Upper lobe of right lung (tissue), 1 donor: ENCODE measurements at regions not wholly inside any gene's neighbourhood (a gene's known extent, or its start where the extent isn't known, plus 50 kb on each side); places are given as distances from the start of the nearest gene placed in this dataset.

Experiments used
- ATAC-seq: fragments of 200-7000 bp; cut with Tn5 transposase; one replicate; pipeline ENCODE4 v1.9.1; 2020; ENCODE audit warnings: mild to moderate bottlenecking, moderate library complexity
- DNase-seq: peaks from one replicate; pipeline ENCODE4 v3.0.0-alpha.2; 2020
- H3K27ac ChIP-seq: fragments of 200-600 bp; one replicate; pipeline ENCODE4 v1.8.0; 2022
- H3K27me3 ChIP-seq: fragments of 200-600 bp; one replicate; pipeline ENCODE4 v1.8.0; 2022; ENCODE audit warnings: mild to moderate bottlenecking
- H3K36me3 ChIP-seq: fragments of 200-600 bp; one replicate; pipeline ENCODE4 v1.8.0; 2022
- H3K4me1 ChIP-seq: fragments of 200-600 bp; one replicate; pipeline ENCODE4 v1.8.0; 2022
- H3K4me3 ChIP-seq: fragments of 200-600 bp; one replicate; pipeline ENCODE4 v1.8.0; 2022; ENCODE audit warnings: mild to moderate bottlenecking
- H3K9me3 ChIP-seq: fragments of 200-600 bp; one replicate; pipeline ENCODE4 v1.8.0; 2022
- CTCF ChIP-seq: fragments of 200-600 bp; IDR thresholded peaks from one replicate; pipeline ENCODE4 v1.8.0; 2022; ENCODE audit warnings: antibody characterized with exemption
- intact Hi-C: fragments of 100-400 bp; cut with DNase I; formaldehyde crosslinking; loops from one replicate; pipeline ENCODE4 v1.11.0; 2022
- donor health status: DM: no; HTN: yes; CAD: no; lungs with severe emphysema.

GRCh38 chr13:84774111-84774510, 891.8 kb upstream of the SLITRK1 start:
- Histone ChIP-seq H3K27ac (no peak overlapping the region), H3K4me1 (no peaks in the 10 kb centered on the region), H3K36me3 (no peaks in the 10 kb centered on the region), H3K4me3 (no peak overlapping the region), H3K27me3 (no peaks in the 10 kb centered on the region), H3K9me3 (no peaks in the 10 kb centered on the region)
- no peak for DNase-seq
- TF ChIP-seq CTCF = no peak
- no peak for ATAC-seq
- intact Hi-C loops = no loop called here

DNA sequence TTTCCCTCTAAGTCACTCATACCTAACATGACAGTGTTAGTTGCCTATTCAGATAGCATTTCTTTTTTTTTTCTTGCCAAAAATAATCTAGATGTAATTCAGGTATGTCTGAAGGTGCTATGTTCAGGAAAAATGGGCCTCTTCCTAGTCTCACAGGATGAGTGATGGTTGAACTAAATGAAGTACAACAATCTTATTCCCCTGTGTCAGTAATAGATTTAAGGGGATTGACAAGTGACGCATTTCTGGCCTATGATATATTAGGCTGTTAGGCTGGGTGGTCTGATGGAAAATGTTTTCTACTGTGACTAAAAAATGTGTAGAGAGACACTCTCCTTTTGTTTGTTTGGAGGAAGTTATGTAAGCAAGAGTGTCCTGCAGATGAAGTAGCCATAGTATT, 878.7 kb upstream of the SLITRK1 start:
- Histone ChIP-seq H3K9me3 (no peaks in the 10 kb centered on the region), H3K27ac (no peak overlapping the region), H3K4me1 (no peaks in the 10 kb centered on the region), H3K36me3 (no peaks in the 10 kb centered on the region), H3K27me3 (no peaks in the 10 kb centered on the region), H3K4me3 (no peak overlapping the region)
- no peak for DNase-seq
- intact Hi-C loops = no loop called here
- no peak for ATAC-seq
- no peak for TF ChIP-seq CTCF

DNA sequence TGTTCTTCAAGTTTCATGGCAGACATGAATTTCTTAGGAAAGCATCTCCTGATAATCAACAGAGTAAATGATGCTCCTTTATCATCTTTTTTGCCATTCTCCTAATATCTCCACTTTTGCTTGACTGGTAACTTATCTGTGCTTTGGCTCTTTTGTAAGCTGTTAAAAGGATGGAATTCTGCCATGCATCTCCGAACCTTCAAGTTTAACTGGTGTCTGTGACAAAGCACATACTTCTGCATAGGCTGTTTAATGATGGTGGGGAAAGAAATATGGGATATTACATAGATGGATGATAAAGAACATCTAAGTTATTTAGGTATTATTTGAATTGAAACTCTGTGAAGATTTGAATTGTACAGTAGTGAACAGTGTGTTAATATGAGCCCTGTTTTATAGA, 866.9 kb upstream of the SLITRK1 start:
- H3K27me3 ChIP-seq = no peaks in the 10 kb centered on the region
- DNase-seq = no peak
- H3K4me1 ChIP-seq = no peaks in the 10 kb centered on the region
- no peak overlapping the region for H3K4me3 ChIP-seq
- ATAC-seq = no peak
- no peaks in the 10 kb centered on the region for H3K9me3 ChIP-seq
- no peak overlapping the region for H3K27ac ChIP-seq
- intact Hi-C loops = no loop called here
- TF ChIP-seq CTCF = no peak
- no peaks in the 10 kb centered on the region for H3K36me3 ChIP-seq

- no peak overlapping the region for H3K4me3 ChIP-seq
- intact Hi-C loops = no loop called here
- H3K27me3 ChIP-seq = no peaks in the 10 kb centered on the region
- H3K36me3 ChIP-seq = no peaks in the 10 kb centered on the region
- DNase-seq (no peak), ATAC-seq (no peak)
- TF ChIP-seq CTCF = no peak
- no peaks in the 10 kb centered on the region for H3K9me3 ChIP-seq
- no peak overlapping the region for H3K27ac ChIP-seq
- H3K4me1 ChIP-seq = no peaks in the 10 kb centered on the region
Observed at GRCh38 chr13:84745051-84745551, 862.8 kb upstream of the SLITRK1 start.

DNA sequence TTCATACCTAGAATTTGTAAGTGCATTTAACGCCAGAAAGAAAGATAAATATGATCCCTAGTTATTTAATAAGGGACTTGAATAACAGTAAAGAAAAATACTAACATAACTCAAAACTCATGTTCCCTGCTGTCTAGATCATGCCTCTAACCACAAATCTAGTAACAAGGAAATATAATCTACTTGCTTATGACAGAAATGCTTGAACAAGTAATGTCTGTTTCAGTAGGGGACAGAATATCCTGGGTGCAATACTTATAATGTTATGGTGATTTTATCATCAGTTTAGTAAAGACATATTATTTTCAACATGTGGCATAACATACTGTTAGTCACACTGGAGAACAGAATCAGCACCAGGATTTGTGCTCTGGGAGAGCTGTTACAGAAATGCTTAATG, 861.9 kb upstream of the SLITRK1 start:
- Histone ChIP-seq H3K4me1 (no peaks in the 10 kb centered on the region), H3K27ac (no peak overlapping the region), H3K9me3 (no peaks in the 10 kb centered on the region), H3K4me3 (no peak overlapping the region), H3K36me3 (no peaks in the 10 kb centered on the region), H3K27me3 (no peaks in the 10 kb centered on the region)
- intact Hi-C loops = no loop called here
- ATAC-seq (no peak), DNase-seq (no peak)
- no peak for TF ChIP-seq CTCF

DNA sequence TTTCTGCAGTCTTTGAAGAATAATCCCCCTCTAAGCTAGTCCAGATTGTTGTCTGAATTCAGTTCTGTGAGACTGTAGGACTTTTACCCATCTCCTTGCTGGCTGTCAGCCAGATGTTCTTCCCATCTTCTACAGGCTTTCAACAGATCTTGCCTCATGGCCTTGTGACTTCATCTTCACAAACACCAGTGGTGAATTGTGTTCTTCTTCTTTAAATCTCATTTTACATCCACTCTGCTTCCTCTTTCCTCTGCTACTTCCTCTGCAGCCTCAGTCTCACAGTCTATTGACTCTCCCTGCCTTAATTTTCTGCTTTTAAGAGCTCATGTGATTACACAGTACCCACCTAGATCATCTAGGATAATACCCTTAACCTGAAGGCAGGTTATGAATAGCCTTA, 859.0 kb upstream of the SLITRK1 start:
- Histone ChIP-seq H3K4me1 (no peaks in the 10 kb centered on the region), H3K36me3 (no peaks in the 10 kb centered on the region), H3K27ac (no peak overlapping the region), H3K4me3 (no peak overlapping the region), H3K9me3 (no peaks in the 10 kb centered on the region), H3K27me3 (no peaks in the 10 kb centered on the region)
- no peak for DNase-seq
- ATAC-seq = no peak
- no peak for TF ChIP-seq CTCF
- intact Hi-C loops = no loop called here
